ENCODE measurements at regions not wholly inside any gene's neighbourhood (a gene's known extent, or its start where the extent isn't known, plus 50 kb on each side); places are given as distances from the start of the nearest gene placed in this dataset.

DNA sequence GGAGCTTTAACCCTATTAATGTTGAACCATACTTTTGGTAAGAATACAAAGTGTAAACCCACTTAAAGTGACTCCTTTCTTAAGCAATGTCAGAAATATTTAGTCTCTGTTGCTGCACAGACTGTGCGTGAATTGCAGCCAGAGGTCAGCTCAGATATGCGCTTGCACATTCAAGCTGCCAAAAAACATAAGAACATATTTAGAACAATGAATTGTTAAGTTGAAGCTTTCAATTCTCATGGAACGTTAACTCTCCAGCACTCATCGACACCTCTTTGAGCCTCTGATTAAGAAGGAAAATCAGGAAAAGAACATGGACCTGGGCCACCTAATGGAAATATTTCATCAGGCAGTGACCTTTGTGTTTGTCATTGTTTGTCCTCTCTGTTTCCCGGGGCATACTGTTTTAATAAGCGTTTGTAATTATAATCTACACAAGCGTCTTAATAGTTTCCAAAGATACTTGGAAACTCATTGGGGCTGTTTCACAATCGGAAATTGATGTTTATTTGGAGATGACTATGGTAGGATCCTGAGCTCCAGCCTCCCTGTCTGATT lies 193.0 kb upstream of the CELF2 start:
- no peak overlapping the region for H3K4me3 ChIP-seq (ENCODE audit: low read length)
- H3K4me1 ChIP-seq (ENCODE audit: insufficient read depth, low read length): no peaks in the 10 kb centered on the region
- no peaks in the 10 kb centered on the region for H3K9me3 ChIP-seq (ENCODE audit: low read depth, low read length)
- peaks cover 4% of the 10 kb centered on the region for H3K27me3 ChIP-seq (ENCODE audit: insufficient read depth, low read length)

GRCh38 chr10:10826125-10826524 lies 191.5 kb upstream of the CELF2 start:
- no peaks in the 10 kb centered on the region for H3K9me3 ChIP-seq (ENCODE audit: low read depth, low read length)
- H3K4me1 ChIP-seq (ENCODE audit: insufficient read depth, low read length): no peaks in the 10 kb centered on the region
- peaks cover 4% of the 10 kb centered on the region for H3K27me3 ChIP-seq (ENCODE audit: insufficient read depth, low read length)
- no peak overlapping the region for H3K4me3 ChIP-seq (ENCODE audit: low read length)

- peaks cover 4% of the 10 kb centered on the region for H3K27me3 ChIP-seq (ENCODE audit: insufficient read depth, low read length)
- no peaks in the 10 kb centered on the region for H3K9me3 ChIP-seq (ENCODE audit: low read depth, low read length)
- no peaks in the 10 kb centered on the region for H3K4me1 ChIP-seq (ENCODE audit: insufficient read depth, low read length)
- no peak overlapping the region for H3K4me3 ChIP-seq (ENCODE audit: low read length)
Measured at GRCh38 chr10:10828623-10829022, 189.0 kb upstream of the CELF2 start.

GRCh38 chr10:10829576-10829975 lies 188.1 kb upstream of the CELF2 start:
- peaks cover 4% of the 10 kb centered on the region for H3K27me3 ChIP-seq (ENCODE audit: insufficient read depth, low read length)
- no peak overlapping the region for H3K4me3 ChIP-seq (ENCODE audit: low read length)
- H3K4me1 ChIP-seq (ENCODE audit: insufficient read depth, low read length): no peaks in the 10 kb centered on the region
- no peaks in the 10 kb centered on the region for H3K9me3 ChIP-seq (ENCODE audit: low read depth, low read length)

- peaks cover 4% of the 10 kb centered on the region for H3K27me3 ChIP-seq (ENCODE audit: insufficient read depth, low read length)
- no peaks in the 10 kb centered on the region for H3K4me1 ChIP-seq (ENCODE audit: insufficient read depth, low read length)
- no peak overlapping the region for H3K4me3 ChIP-seq (ENCODE audit: low read length)
- H3K9me3 ChIP-seq (ENCODE audit: low read depth, low read length): no peaks in the 10 kb centered on the region
Measured at GRCh38 chr10:10830293-10830986, 187.2 kb upstream of the CELF2 start.

DNA sequence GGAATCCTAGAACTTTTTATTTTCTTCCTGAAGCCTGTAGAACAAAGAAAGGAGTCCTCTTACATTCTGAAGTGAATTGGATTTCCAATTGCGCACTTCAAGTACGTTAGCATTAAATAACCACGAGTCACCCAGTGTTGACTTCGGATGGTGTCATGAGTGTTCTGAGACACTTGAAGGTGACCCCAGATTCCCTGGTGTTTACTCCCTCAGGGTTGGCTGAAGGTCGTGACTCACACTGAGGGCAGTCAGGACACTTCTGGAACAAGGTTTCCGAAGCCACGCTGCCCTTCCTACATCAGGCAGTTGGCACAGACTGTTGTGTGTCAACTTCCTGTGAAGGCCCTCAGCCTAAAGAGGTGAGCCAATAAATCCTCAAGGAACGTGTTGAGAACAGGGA lies 186.6 kb upstream of the CELF2 start:
- peaks cover 4% of the 10 kb centered on the region for H3K27me3 ChIP-seq (ENCODE audit: insufficient read depth, low read length)
- H3K4me3 ChIP-seq (ENCODE audit: low read length): no peak overlapping the region
- H3K4me1 ChIP-seq (ENCODE audit: insufficient read depth, low read length): no peaks in the 10 kb centered on the region
- no peaks in the 10 kb centered on the region for H3K9me3 ChIP-seq (ENCODE audit: low read depth, low read length)

- Histone ChIP-seq H3K9me3 (ENCODE audit: low read depth, low read length) (no peaks in the 10 kb centered on the region), H3K27me3 (ENCODE audit: insufficient read depth, low read length) (no peaks in the 10 kb centered on the region), H3K4me1 (ENCODE audit: insufficient read depth, low read length) (no peaks in the 10 kb centered on the region), H3K4me3 (ENCODE audit: low read length) (no peak overlapping the region)
Measured at GRCh38 chr10:10833955-10834354, 183.7 kb upstream of the CELF2 start.

DNA sequence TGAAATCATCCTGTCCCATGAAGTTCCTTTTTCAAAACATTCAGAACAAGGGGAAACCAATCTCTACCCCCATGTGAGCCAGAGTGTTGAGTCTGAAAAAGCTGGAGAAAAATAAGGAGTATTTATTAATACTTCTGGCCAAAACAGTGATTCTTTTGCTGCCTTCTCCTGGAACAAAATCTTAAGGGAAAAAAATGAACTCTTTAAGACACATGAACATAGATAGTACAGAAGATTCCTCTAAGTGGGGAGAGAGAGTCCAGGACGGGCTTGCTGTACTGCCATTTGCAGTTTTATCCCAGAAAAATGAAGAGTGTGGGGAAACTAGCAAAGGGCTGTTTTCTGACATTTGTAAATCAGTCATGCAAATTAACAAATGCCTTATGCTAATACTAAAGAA lies 173.4 kb upstream of the CELF2 start:
- Histone ChIP-seq H3K4me1 (ENCODE audit: insufficient read depth, low read length) (no peaks in the 10 kb centered on the region), H3K27me3 (ENCODE audit: insufficient read depth, low read length) (no peaks in the 10 kb centered on the region), H3K9me3 (ENCODE audit: low read depth, low read length) (peaks cover 12% of the 10 kb centered on the region)

GRCh38 chr10:10845185-10845584 lies 172.5 kb upstream of the CELF2 start:
- Histone ChIP-seq H3K9me3 (ENCODE audit: low read depth, low read length) (peaks cover 2% of the 10 kb centered on the region), H3K4me3 (ENCODE audit: low read length) (no peak overlapping the region), H3K27me3 (ENCODE audit: insufficient read depth, low read length) (no peaks in the 10 kb centered on the region), H3K4me1 (ENCODE audit: insufficient read depth, low read length) (no peaks in the 10 kb centered on the region)

More for the DNA sequence above, 173.4 kb upstream of the CELF2 start:
- H3K4me3 ChIP-seq (ENCODE audit: low read length): no peak overlapping the region

GRCh38 chr10:10845826-10846503 lies 171.7 kb upstream of the CELF2 start:
- Histone ChIP-seq H3K27me3 (ENCODE audit: insufficient read depth, low read length) (no peaks in the 10 kb centered on the region), H3K4me3 (ENCODE audit: low read length) (no peak overlapping the region), H3K9me3 (ENCODE audit: low read depth, low read length) (no peaks in the 10 kb centered on the region), H3K4me1 (ENCODE audit: insufficient read depth, low read length) (no peaks in the 10 kb centered on the region)

DNA sequence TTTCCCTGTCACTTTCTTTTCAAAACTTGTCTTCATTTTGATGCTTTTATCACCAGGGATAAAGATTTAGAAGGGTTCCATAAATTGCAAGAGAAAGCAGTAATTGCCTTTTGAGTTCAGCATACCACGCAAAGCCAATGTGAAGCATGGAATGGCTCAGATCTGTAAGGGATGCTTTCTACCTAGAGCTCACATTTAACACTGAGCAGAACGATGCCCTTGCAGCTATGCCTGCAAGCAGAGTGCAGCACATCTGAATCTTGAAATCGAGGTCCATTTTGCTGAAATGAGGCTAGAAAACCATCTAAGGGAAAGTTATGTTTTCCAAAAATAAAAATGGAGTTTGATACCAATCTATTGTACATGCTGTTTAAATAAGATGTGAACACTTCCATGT lies 171.2 kb upstream of the CELF2 start:
- H3K27me3 ChIP-seq (ENCODE audit: insufficient read depth, low read length): no peaks in the 10 kb centered on the region
- H3K4me3 ChIP-seq (ENCODE audit: low read length): no peak overlapping the region
- no peaks in the 10 kb centered on the region for H3K9me3 ChIP-seq (ENCODE audit: low read depth, low read length)
- H3K4me1 ChIP-seq (ENCODE audit: insufficient read depth, low read length): no peaks in the 10 kb centered on the region

DNA sequence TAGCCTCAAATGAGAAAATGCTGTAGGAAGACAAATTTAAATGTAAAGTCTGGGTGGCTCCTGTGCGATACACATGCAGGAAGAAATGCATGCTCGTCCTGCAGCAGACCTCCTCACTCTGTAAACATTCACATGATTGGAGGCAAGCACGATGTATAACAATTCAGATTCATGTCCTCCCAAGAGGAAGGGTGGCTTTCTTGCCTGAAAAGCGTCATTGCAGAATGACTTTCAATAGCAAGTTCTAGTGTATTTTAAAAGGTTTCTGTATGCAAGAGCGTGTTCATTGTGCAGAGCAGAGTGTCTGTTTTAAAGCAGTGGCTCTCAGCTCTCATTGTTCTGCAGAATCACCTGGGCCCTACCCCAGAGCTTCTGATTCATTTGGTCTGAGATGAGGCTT lies 170.3 kb upstream of the CELF2 start:
- H3K9me3 ChIP-seq (ENCODE audit: low read depth, low read length): no peaks in the 10 kb centered on the region
- H3K27me3 ChIP-seq (ENCODE audit: insufficient read depth, low read length): no peaks in the 10 kb centered on the region
- H3K4me1 ChIP-seq (ENCODE audit: insufficient read depth, low read length): no peaks in the 10 kb centered on the region
- no peak overlapping the region for H3K4me3 ChIP-seq (ENCODE audit: low read length)

DNA sequence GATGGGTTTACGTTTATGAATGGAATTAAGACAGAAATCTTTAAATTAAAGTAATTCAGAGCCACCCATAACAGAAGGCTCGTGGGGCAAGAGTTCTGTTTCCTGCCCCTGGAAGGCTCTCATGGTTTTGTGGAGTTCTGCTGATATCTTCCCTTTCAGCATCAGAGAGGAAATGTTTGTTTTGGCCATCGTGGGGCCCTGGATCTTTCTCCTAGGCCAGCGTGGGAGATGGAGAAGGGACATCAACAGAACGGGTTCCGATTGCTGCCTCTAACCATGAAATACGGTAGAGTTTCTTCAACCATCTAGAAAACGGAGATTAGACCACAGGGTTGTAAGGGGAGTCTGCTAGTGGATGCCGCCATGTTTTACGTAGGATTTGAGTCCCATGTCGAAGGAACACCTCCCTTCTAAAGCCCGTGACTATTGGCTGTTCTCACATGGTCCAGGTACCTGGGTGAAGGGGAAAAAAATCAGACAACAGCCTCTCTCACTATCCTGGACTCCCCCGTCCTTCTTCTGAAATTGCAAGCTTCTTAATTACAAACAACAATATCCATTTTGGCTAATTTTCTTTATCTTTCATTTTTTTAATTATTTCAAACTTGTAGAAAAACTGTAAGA lies 169.1 kb upstream of the CELF2 start:
- H3K4me1 ChIP-seq (ENCODE audit: insufficient read depth, low read length): no peaks in the 10 kb centered on the region
- no peaks in the 10 kb centered on the region for H3K27me3 ChIP-seq (ENCODE audit: insufficient read depth, low read length)
- no peak overlapping the region for H3K4me3 ChIP-seq (ENCODE audit: low read length)
- no peaks in the 10 kb centered on the region for H3K9me3 ChIP-seq (ENCODE audit: low read depth, low read length)

- H3K4me3 ChIP-seq (ENCODE audit: low read length): no peak overlapping the region
- no peaks in the 10 kb centered on the region for H3K4me1 ChIP-seq (ENCODE audit: insufficient read depth, low read length)
- no peaks in the 10 kb centered on the region for H3K27me3 ChIP-seq (ENCODE audit: insufficient read depth, low read length)
- H3K9me3 ChIP-seq (ENCODE audit: low read depth, low read length): no peaks in the 10 kb centered on the region
Measured at GRCh38 chr10:10849306-10849705, 168.4 kb upstream of the CELF2 start.

- H3K4me3 ChIP-seq (ENCODE audit: low read length): no peak overlapping the region
- H3K4me1 ChIP-seq (ENCODE audit: insufficient read depth, low read length): no peaks in the 10 kb centered on the region
- no peaks in the 10 kb centered on the region for H3K27me3 ChIP-seq (ENCODE audit: insufficient read depth, low read length)
- H3K9me3 ChIP-seq (ENCODE audit: low read depth, low read length): no peaks in the 10 kb centered on the region
Measured at GRCh38 chr10:10850214-10850613, 167.5 kb upstream of the CELF2 start.

All from mononuclear cell (primary cell).